ENCODE measurements at regions not wholly inside any gene's neighbourhood (a gene's known extent, or its start where the extent isn't known, plus 50 kb on each side); places are given as distances from the start of the nearest gene placed in this dataset.

DNA sequence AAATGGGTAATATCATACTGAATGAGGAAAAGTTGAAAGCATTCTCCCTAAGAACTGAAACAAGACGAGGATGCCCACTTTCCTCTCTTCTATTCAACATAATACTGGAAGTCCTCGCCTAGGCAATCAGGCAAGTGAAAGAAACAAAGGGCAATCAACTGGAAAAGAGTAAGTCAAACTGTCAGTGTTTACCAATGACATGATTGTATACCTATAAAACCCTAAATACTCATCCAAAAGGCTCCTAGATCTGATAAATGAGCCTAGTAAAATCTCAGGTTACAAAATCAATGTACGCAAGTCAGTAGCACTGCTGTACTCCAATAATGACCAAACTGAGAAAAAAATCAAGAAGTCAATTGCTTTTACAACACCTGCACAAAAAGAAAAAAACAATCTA lies 575.8 kb upstream of the PRMT6 start:
- no peak overlapping the region for H3K4me3 ChIP-seq (ENCODE audit: low read depth, low read length)

DNA sequence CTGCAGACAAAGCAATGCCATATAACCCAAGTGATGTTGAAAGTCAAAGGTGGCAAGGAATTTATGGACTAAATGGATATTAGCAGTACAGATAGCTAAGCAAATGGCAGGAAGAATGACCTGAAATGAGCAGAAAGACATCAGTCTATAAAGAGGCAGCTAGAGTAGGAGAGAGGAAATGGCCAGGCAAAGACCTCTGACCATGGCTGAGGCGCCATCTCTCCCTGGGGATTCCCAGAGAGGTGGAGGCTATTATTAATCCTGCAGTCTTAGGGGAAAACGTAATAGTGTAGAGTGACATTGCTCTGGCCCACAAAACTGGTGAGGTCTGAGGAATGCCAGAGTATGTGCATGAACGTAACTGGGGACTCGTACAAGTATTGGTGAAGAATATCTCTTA lies 563.6 kb upstream of the PRMT6 start:
- H3K4me3 ChIP-seq (ENCODE audit: low read depth, low read length) = no peak overlapping the region

- H3K4me3 ChIP-seq (ENCODE audit: low read depth, low read length) = no peak overlapping the region
These were observed 561.8 kb upstream of the PRMT6 start for GRCh38 chr1:106494646-106495045.

- H3K4me3 ChIP-seq (ENCODE audit: low read depth, low read length) = no peak overlapping the region
These were observed 558.2 kb upstream of the PRMT6 start for GRCh38 chr1:106498238-106498637.

GRCh38 chr1:106502659-106503058 lies 553.8 kb upstream of the PRMT6 start:
- H3K4me3 ChIP-seq (ENCODE audit: low read depth, low read length) = no peak overlapping the region

- H3K4me3 ChIP-seq (ENCODE audit: low read depth, low read length) = no peak overlapping the region
These were observed 541.1 kb upstream of the PRMT6 start for GRCh38 chr1:106515375-106515774.

DNA sequence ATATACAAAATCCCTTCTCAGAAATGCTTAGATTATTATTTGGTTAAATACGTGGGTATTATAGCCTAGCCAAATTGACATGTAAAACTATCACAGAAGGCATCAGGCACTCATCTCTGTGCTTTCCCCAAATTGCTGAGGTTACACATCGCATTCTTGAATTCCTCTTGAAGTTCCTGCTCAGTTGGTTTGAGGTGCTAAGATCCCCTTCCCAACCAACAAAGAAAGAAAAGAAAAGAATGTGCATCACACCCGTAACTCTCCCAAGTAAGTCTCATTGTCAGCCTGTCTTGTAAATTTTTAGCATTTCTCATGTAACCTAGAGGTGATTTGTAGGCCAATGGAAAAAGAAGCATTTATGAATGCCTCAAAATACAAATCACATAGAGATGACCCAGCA lies 539.2 kb upstream of the PRMT6 start:
- no peak overlapping the region for H3K4me3 ChIP-seq (ENCODE audit: low read depth, low read length)

DNA sequence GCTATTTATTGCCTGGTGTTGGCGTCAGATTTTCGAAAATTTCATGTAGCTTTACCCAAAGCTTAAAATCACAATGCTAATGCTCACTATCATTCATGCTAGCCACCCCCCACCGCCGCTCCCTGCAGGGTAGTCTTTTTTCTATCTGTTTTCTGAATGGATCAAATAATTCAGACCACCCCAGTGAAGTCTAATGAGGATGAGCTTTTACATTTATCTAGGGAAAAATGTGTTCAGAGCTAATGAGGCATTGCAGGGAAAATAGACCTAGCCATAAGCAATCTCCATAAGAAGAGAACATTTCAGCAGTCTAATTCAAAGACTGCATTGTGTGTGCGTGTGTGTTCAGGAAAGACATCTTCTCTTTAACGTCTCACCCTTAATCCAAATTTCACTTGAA lies 533.0 kb upstream of the PRMT6 start:
- no peak overlapping the region for H3K4me3 ChIP-seq (ENCODE audit: low read depth, low read length)

DNA sequence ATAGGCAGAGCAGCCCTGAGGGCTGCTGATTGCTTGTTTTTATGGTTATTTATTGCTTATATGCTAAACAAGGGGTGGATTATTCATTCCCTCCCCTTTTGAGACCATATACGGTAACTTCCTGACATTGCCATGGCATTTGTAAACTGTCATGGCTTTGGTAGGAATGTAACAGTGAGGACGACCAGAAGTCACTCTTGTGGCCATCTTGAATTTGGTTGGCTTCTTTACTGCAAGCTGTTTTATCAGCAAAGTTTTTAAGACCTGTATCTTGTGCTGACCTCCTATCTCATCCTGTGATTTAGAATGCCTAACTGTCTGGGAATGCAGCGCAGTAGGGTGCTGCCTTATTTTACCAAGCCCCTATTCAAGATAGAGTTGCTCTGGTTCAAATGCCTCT lies 531.8 kb upstream of the PRMT6 start:
- H3K4me3 ChIP-seq (ENCODE audit: low read depth, low read length) = no peak overlapping the region

- no peak overlapping the region for H3K4me3 ChIP-seq (ENCODE audit: low read depth, low read length)
These were observed 529.8 kb upstream of the PRMT6 start for GRCh38 chr1:106526650-106527049.

GRCh38 chr1:106534612-106535011 lies 521.9 kb upstream of the PRMT6 start:
- H3K4me3 ChIP-seq (ENCODE audit: low read depth, low read length) = no peak overlapping the region

DNA sequence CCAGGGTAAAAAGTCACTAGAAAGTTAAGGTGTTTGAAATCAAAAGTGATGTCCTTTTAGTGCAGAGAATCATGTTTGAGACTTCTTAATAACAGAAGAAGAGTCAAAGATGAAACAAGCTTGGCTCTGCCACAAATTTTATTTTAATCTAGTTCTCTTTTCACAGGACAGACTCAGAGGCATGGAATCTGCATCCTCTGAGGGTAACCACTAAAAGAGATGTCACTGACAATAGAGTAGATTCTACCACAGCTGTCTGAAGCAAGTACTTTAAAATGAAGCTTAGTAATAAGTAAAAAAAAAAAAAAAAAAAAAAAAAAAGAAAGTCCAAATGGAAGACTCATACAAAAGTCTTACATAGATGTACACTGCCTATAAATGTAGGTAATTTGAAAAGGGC lies 519.7 kb upstream of the PRMT6 start:
- no peak overlapping the region for H3K4me3 ChIP-seq (ENCODE audit: low read depth, low read length)

GRCh38 chr1:106548726-106549125 lies 507.7 kb upstream of the PRMT6 start:
- no peak overlapping the region for H3K4me3 ChIP-seq (ENCODE audit: low read depth, low read length)

DNA sequence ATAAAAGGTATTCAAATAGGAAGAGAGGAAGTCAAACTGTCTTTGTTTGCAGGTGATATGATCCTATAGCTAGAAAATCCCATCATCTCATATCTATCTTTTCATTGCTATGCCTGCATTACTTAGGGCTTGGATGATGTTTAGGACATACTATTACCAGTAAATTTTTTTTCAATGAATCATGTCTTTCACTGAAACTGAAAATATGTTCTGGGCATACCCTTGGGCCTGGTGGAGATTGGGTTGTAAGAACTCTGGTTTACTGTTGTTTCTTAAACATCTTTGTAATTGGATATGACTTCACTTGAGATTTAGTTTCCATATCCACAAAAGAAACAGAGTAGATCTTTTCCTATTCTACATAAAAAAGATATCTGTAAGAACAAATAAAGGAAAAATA lies 502.2 kb upstream of the PRMT6 start:
- H3K4me3 ChIP-seq (ENCODE audit: low read depth, low read length) = no peak overlapping the region

- no peak overlapping the region for H3K4me3 ChIP-seq (ENCODE audit: low read depth, low read length)
These were observed 500.9 kb upstream of the PRMT6 start for GRCh38 chr1:106555571-106555970.

- no peak overlapping the region for H3K4me3 ChIP-seq (ENCODE audit: low read depth, low read length)
These were observed 492.3 kb upstream of the PRMT6 start for GRCh38 chr1:106564192-106564591.

DNA sequence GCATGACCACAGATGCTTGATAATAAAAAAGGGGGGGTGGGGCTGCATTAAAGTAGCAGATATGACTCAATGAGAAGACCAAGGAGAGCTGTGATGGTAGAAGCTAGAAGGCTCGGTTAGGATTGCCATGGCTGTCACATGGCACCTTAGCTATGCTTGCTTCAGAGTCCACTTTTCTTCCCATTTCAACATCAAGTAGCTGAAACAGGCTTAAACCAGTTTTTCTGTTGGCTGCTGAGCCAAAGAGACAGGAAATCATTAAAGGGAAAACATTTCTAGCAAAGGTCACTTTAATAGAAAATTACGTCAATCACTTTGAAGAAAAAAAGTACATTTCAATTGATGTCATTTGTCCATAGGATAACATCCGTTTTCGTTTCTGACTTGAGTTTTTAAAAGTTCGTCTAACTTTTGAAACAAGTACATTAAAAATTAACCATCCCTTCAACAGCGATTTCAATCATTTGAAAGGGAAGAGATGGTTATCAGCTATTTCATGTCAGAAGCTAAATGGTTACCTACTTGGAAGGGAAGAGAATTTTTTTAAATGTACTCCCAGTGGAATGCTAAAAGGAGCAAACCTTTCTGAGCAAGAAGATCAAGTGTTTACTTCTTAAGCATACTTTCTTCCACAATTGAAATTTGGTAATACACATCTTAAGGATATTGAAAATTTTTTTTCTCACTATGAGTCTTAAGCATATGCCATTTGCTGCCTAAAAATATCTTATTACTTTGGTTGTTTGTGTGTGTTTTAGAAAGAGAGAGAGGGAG lies 488.1 kb upstream of the PRMT6 start:
- H3K4me3 ChIP-seq (ENCODE audit: low read depth, low read length) = no peak overlapping the region

DNA sequence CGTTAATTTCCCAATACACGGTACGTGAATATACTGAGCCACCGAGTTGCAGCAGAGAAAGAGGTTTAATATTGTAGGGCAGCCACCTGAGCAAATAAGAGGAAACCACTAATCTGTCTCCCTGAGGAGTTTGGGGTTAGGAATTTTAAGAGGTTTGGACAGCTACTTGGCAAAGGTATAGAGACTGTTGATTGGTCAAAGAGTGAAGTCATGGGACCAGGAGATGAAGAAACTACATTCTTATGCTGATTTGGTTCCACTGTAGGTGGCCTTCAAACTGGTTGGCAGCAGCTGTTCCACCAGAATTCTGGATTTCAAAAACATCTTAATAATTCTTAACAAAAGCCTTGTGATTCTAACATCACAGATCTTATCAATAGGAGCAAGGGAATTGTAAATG lies 485.4 kb upstream of the PRMT6 start:
- no peak overlapping the region for H3K4me3 ChIP-seq (ENCODE audit: low read depth, low read length)

DNA sequence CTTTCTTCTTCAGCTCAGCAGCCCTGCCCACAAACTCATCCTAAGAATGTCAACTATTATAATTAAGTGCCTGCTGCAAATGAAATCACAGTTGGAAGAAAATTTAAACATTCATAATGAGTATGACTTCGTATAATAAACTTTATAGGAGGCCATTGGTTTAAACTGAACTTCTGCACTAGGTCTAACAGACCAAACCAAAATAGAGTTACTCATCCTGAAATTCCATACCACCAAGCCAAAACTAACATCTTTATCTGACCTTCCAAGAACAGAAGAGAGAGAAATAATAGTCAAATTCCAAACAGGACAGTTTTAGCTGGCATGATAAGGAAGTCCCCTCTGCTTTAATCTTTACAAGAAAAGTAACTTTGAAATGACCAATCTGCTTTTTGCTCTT lies 472.4 kb upstream of the PRMT6 start:
- no peak overlapping the region for H3K4me3 ChIP-seq (ENCODE audit: low read depth, low read length)

DNA sequence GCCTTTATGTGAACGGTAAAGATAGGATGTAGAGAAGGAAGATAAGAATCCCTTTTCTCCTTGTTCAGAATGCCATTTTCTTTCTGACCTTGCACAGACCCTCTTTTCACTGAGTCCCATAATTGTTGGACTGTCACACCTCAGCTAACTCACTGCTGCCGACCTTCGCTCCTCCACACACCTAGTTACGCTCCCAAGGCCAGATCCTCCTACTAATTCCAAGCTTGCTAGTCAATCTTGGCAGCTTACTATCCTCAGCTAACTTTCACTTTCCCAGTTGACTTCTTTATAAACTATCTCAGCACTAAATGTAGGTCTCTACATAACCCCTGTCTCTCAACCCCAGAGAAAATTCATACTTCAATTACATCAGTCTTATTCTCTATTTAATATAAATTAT lies 471.8 kb upstream of the PRMT6 start:
- no peak overlapping the region for H3K4me3 ChIP-seq (ENCODE audit: low read depth, low read length)

- no peak overlapping the region for H3K4me3 ChIP-seq (ENCODE audit: low read depth, low read length)
These were observed 455.8 kb upstream of the PRMT6 start for GRCh38 chr1:106600626-106601025.

DNA sequence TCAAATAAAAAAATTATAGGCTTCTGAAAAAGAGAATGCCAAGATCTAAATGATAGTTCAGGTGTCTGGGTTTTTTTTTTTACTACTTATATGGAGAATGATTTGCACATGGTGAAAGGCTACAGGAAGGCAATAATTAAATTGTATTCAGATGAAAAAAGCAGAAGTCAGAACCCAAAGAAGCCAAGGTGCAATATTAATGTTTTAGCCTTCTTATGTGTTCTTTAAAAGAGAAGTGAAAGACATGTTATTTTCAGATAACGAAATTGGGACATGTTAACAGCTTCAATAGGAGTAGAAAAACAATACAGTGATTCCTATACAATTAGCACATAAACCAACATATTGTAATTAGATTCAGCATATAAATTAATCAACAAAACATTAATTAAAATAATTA lies 452.9 kb upstream of the PRMT6 start:
- H3K4me3 ChIP-seq (ENCODE audit: low read depth, low read length) = no peak overlapping the region

- no peak overlapping the region for H3K4me3 ChIP-seq (ENCODE audit: low read depth, low read length)
These were observed 447.6 kb upstream of the PRMT6 start for GRCh38 chr1:106608841-106609240.
